ACHN (cell line): ENCODE measurements at regions not wholly inside any gene's neighbourhood (a gene's known extent, or its start where the extent isn't known, plus 50 kb on each side); places are given as distances from the start of the nearest gene placed in this dataset.

Experiments
- DNase-seq: peaks from one replicate; pipeline ENCODE4 v3.0.0-alpha.2; 2015
- in situ Hi-C: cut with HindIII; loops from 2 replicates; pipeline ENCODE4 v1.10.0; 2017; ENCODE audit warnings: low sequenced_read_pairs, low pct_ligation_motif_present, low pct_unique_long_range_greater_than_20kb

GRCh38 chr20:59453759-59454560, 150.4 kb upstream of the PHACTR3 start:
- in situ Hi-C loops = no loop called here
- DNase-seq = no peak

- peak; percentile 10 for DNase-seq
Measured at GRCh38 chr20:59455402-59456341, 148.7 kb upstream of the PHACTR3 start.

GRCh38 chr20:59456342-59457279, 147.7 kb upstream of the PHACTR3 start:
- in situ Hi-C loops = no loop called here
- no peak for DNase-seq

More at GRCh38 chr20:59455402-59456341, 148.7 kb upstream of the PHACTR3 start:
- in situ Hi-C loops = no loop called here

DNA sequence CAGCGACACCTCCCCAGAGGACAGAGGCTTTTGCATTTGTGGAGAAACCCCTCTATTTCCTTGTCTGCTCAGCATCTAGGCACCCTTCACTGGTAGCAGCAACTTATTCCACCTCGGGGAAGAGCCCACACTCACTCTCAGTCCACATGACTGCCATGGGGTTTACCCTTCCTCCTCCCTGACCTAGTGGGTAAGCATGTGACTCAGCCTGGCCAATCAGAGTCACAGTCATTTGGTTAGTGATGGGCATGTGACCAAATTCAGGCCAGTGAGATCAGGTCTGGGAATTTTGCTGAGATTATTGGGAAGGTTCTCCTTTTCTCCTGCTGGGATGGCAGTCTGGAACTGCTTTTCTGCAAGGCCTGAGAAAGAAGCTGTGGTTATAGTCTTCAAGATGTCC, 145.7 kb upstream of the PHACTR3 start:
- no peak for DNase-seq
- in situ Hi-C loops = no loop called here

- in situ Hi-C loops = no loop called here
- DNase-seq = no peak
Measured at GRCh38 chr20:59459586-59459985, 144.8 kb upstream of the PHACTR3 start.

- in situ Hi-C loops = no loop called here
Measured at GRCh38 chr20:59460352-59460751, 144.0 kb upstream of the PHACTR3 start.

GRCh38 chr20:59461526-59461925, 142.8 kb upstream of the PHACTR3 start:
- DNase-seq = no peak
- in situ Hi-C loops = no loop called here

More at GRCh38 chr20:59460352-59460751, 144.0 kb upstream of the PHACTR3 start:
- DNase-seq = no peak

DNA sequence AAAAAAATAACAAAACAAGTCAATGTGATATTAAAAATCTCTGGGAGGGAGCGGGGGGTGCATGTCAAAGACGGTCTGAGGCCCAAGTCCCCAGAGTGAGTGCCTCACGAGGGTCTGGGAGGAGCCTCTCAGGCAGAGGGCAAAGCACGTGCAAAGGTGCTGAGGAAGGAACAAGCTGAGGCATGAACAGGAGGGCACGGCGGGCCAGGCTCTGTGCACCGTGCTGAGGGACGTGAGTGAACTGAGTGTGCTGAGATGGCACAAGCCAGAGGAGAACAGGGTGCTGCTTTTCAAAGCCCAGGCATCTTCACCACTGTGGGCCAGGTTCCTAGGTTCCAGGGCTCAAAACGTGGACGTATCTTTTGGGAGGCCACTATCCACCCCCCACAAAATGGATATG, 142.1 kb upstream of the PHACTR3 start:
- in situ Hi-C loops = no loop called here

GRCh38 chr20:59463541-59463940, 140.8 kb upstream of the PHACTR3 start:
- in situ Hi-C loops = no loop called here
- DNase-seq = no peak

More for the DNA sequence above, 142.1 kb upstream of the PHACTR3 start:
- no peak for DNase-seq

DNA sequence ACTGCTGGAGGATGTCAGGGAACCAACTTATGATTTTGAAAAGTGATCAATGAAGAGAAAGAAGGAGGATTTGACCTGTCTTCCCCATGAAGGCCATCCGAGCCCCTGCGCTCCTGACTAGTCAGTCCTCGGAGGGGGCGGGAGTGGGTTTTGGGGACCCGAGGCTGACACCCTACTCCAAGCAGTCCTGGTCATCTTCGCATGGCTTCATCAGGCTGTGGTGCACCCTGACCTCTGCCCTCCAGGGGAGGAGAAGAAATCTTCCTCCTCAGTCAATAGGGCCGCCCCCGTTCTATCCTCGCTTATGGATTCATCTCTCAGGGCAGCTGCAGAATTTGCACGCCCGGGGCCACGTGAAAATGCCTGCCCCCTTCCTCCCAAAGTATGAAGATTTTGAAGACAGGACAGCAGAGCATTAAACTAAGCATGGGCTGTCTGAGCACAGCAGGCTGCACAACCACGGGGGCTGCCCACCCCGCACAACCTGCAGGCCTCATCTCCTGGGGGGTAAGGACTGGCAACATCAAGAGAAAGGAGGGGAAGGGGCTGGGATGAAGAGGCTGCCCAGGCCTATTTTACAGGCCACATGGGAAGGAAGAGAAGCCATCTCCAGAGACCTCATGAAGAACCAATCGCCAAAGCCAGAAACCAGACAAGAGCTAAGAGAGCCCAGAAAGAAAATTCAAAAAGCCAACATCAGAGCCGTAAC, 138.1 kb upstream of the PHACTR3 start:
- in situ Hi-C loops = no loop called here
- no peak for DNase-seq

DNA sequence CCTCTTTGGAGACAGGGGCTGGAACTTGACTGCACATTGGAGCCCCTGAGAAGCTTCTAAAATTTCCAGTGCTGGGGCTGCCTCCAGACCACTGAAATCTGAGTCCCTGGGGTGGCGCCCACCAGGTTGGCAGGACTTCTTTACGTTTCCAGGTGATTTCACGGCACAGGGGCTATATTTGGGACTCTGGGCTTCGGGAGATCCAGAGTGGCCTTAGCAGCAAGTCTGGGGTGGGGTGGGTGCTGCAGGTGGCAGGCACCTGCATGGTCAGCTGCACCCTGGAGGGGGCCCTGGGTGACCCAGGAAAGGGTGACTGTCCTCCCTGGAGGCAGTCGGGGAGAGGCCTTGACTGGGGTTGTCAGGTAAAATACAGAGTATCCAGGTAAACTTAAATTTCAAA, 135.5 kb upstream of the PHACTR3 start:
- no peak for DNase-seq
- in situ Hi-C loops = no loop called here

- in situ Hi-C loops = no loop called here
- no peak for DNase-seq
Measured at GRCh38 chr20:59469267-59470252, 134.8 kb upstream of the PHACTR3 start.

- in situ Hi-C loops = no loop called here
- no peak for DNase-seq
Measured at GRCh38 chr20:59470521-59470920, 133.8 kb upstream of the PHACTR3 start.

DNA sequence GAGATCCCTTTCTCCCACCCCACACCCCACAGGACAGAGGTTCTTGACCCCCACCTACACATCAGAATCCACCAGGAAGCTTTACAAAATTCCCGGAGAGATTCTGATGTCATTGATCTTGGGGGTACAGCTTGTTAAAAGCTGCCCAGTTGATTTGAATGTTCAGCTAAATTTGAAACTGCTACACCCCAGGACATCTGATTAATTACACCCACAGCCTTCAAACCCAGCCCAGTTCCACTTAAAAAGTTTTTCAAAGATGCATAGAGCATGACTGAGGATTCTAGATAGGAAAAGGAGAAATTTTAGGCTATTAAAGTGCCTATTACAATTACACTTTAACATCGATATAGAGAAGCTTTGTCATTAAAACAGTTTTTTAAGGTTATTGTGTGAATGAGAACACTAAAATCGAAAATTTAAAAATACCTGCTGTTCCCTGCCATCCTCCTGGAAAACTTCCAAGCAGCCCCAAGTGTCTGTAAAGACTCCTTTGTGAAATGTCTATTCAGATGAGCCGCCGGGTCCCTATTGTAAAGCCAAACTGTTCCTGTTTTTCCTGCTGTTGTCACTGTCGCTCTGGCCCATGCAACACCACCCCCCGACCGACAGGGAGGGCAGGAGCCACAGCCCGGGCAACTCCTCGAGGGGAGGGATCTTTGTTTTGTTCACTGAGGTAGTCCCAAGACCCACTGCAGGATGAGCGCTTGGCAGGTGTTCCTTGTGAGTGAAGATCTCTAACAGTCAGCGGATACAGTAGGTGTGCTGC, 132.5 kb upstream of the PHACTR3 start:
- in situ Hi-C loops = no loop called here
- no peak for DNase-seq

DNA sequence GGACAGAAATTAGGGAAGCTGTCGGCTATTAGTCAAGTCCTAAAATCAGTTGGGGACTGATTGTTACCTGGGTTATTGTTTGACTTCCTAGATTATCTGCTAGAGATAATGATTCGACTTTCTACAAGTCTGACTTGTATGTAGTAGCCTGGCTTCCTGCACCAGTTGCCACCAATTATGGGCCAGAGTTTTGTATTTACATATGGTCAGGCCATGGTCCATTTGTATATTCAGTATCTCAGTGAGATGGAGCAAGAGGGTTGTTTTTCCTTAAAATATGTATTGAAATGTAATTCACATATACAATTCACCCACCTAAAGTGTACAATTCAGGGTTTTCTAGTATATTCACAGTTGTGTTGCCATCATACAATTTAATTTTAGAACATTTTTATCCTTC, 130.6 kb upstream of the PHACTR3 start:
- in situ Hi-C loops = no loop called here
- DNase-seq = no peak

DNA sequence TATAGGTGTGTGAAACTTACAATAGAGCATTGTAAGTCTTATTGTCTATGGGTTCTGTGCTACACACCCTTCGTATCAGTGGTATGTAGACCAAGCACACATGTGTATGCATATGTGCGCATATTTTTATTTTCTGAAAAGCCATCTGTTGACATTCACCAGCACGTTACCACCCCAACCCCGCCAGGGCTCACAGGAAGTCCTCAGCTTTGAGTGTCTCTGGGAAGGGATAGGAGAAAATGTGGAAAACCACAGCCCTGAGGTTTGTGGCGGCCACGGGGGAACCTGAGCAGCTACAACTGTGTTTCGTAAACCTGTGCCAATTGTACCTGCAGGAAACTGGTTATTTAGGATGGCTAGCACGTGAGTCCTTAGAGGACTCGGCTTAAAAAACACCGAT, 123.3 kb upstream of the PHACTR3 start:
- in situ Hi-C loops = no loop called here
- no peak for DNase-seq
